GM12878 (cell line): ENCODE measurements at regions not wholly inside any gene's neighbourhood (a gene's known extent, or its start where the extent isn't known, plus 50 kb on each side); places are given as distances from the start of the nearest gene placed in this dataset.

Source experiments
- ATAC-seq: fragments of 200-7000 bp; cut with Tn5 transposase; 3 replicates; pipeline ENCODE4 v1.9.1; 2020; ENCODE audit warnings: mild to moderate bottlenecking, moderate library complexity
- BruUV-seq: library from RNA; stranded (reverse); fragments of 400-500 nt; replicated peaks from 2 replicates; lab custom pipeline; 2021; lab: Mats Ljungman, UMichigan
- CTCF ChIA-PET: fragments of 300-600 bp; sonication (Branson Sonifier 250); formaldehyde crosslinking; extraction: SDS; loops from one replicate; lab custom pipeline; 2021; ENCODE audit warnings: inconsistent platforms; lab: Yijun Ruan, JAX
- POLR2A ChIA-PET: fragments of 350-600 bp; formaldehyde crosslinking; extraction: SDS; loops from one replicate; lab custom pipeline; 2021; ENCODE audit warnings: inconsistent platforms; lab: Charles Lee
- RAD21 ChIA-PET: fragments of 300-600 bp; sonication (Branson Sonifier 250); formaldehyde crosslinking; loops from one replicate; lab custom pipeline; 2023; ENCODE audit warnings: antibody characterized with exemption; ENCODE audit not compliant: unreplicated experiment; lab: Charles Lee
- SMC1A ChIA-PET: fragments of 300-600 bp; sonication (Branson Sonifier 250); formaldehyde crosslinking; loops from one replicate; lab custom pipeline; 2023; ENCODE audit not compliant: unreplicated experiment, uncharacterized antibody; lab: Charles Lee
- DNase-seq: peaks from one replicate; pipeline ENCODE4 v3.0.0-alpha.2; 2011; ENCODE audit warnings: low read depth, low spot score
- FAIRE-seq: peaks from 3 replicates; lab custom pipeline; 2011; peaks lifted over from hg19 to GRCh38; lab: Jason Lieb, UNC
- H2AFZ ChIP-seq: 2 replicates; pipeline ENCODE4 v1.6.0; 2011; ENCODE audit warnings: low read depth, low read length, control low read depth; ENCODE audit not compliant: control insufficient read depth
- H3K27ac ChIP-seq: 2 replicates; pipeline ENCODE4 v1.5.1; 2011; ENCODE audit warnings: control low read depth; ENCODE audit not compliant: control insufficient read depth, insufficient read depth
- H3K27me3 ChIP-seq, 2 experiments: replicated peaks in 1 of 2; 2 replicates each; pipeline versions ENCODE4 v1.6.0 to v1.6.1; 2011; ENCODE audit warnings: low read length in 1 of 2; ENCODE audit not compliant: control insufficient read depth in 2 of 2, insufficient read depth in 2 of 2
- H3K36me3 ChIP-seq, 2 experiments: 2 replicates each; pipeline ENCODE4 v1.5.1; 2011; ENCODE audit warnings: low read length in 1 of 2; ENCODE audit not compliant: control insufficient read depth in 2 of 2, insufficient read depth in 2 of 2
- H3K4me1 ChIP-seq: 2 replicates; pipeline ENCODE4 v1.6.1; 2011; ENCODE audit warnings: mild to moderate bottlenecking, low read length, moderate library complexity, mixed read lengths; ENCODE audit not compliant: control insufficient read depth, insufficient read depth
- H3K4me2 ChIP-seq: 2 replicates; pipeline ENCODE4 v1.6.0; 2011; ENCODE audit warnings: control low read depth; ENCODE audit not compliant: control insufficient read depth, insufficient read depth
- H3K4me3 ChIP-seq: fragments of 200-600 bp; sonication (generic); 2 replicates; pipeline ENCODE4 v1.5.1; 2016
- H3K79me2 ChIP-seq: 2 replicates; pipeline ENCODE4 v1.6.0; 2011; ENCODE audit warnings: low read length; ENCODE audit not compliant: control insufficient read depth, insufficient read depth
- H3K9ac ChIP-seq: 2 replicates; pipeline ENCODE4 v1.8.0; 2011; ENCODE audit warnings: low read length, control low read depth, mixed read lengths; ENCODE audit not compliant: control insufficient read depth, insufficient read depth
- H3K9me3 ChIP-seq: replicated peaks from 3 replicates; pipeline ENCODE4 v1.5.1; 2011; ENCODE audit warnings: mild to moderate bottlenecking, low read length; ENCODE audit not compliant: control insufficient read depth, insufficient read depth
- H4K20me1 ChIP-seq: 2 replicates; pipeline ENCODE4 v1.6.0; 2011; ENCODE audit not compliant: control insufficient read depth, insufficient read depth
- ASH2L ChIP-seq: fragments of 300-600, 200-600 bp; sonication (generic); IDR thresholded peaks from 2 replicates; pipeline ENCODE4 v1.6.1; 2017; ENCODE audit warnings: low read depth, mild to moderate bottlenecking, borderline replicate concordance
- FOS ChIP-seq: IDR thresholded peaks from 3 replicates; pipeline ENCODE4 v1.6.1; 2011; ENCODE audit warnings: borderline replicate concordance; ENCODE audit not compliant: insufficient read length; ENCODE audit errors: extremely low read depth
- GABPA ChIP-seq: IDR thresholded peaks from 2 replicates; pipeline ENCODE4 v1.6.1; 2014; ENCODE audit warnings: antibody characterized with exemption, low read depth, mild to moderate bottlenecking, inconsistent platforms
- JUNB ChIP-seq: IDR thresholded peaks from 2 replicates; pipeline ENCODE4 v1.6.1; 2016; ENCODE audit warnings: antibody characterized with exemption, mild to moderate bottlenecking
- MEF2A ChIP-seq: IDR thresholded peaks from 2 replicates; pipeline ENCODE4 v1.6.1; 2011; ENCODE audit warnings: low read depth, mild to moderate bottlenecking, low read length, moderate library complexity; ENCODE audit not compliant: insufficient read depth
- NFYA ChIP-seq: IDR thresholded peaks from 2 replicates; pipeline ENCODE4 v1.6.1; 2011; ENCODE audit warnings: low read depth, mild to moderate bottlenecking, low read length, improper control_type of control experiment, borderline replicate concordance
- POLR2AphosphoS2 ChIP-seq: IDR thresholded peaks from 2 replicates; pipeline ENCODE4 v1.6.1; 2011; ENCODE audit warnings: low read depth, mild to moderate bottlenecking, low read length, improper control_type of control experiment, moderate library complexity
- WGBS: methylation state at CpG from one replicate; pipeline ENCODE4 v1.1.6; 2016; ENCODE audit warnings: low lambda C conversion rate; ENCODE audit not compliant: insufficient replicate concordance, insufficient coverage; ENCODE audit errors: missing lambda C conversion rate; 5-methylcytosine and 5-hydroxymethylcytosine counted together
- in situ Hi-C: fragments of 300-500 bp; cut with MboI; formaldehyde crosslinking; loops from 9 replicates; pipeline ENCODE4 v1.14.3; 2018; ENCODE audit warnings: mixed read lengths
- intact Hi-C: fragments of 100-400 bp; cut with micrococcal nuclease; formaldehyde crosslinking; loops from one replicate; pipeline ENCODE4 v1.14.2; 2022; ENCODE audit not compliant: unreplicated experiment
- TF ChIP-seq, protein P1 (sequence below): fragments of 450-650 bp; IDR thresholded peaks from 2 replicates; pipeline ENCODE4 v1.6.1; 2017; ENCODE audit warnings: mild to moderate bottlenecking, moderate library complexity
- TF ChIP-seq, protein P2 (sequence below): IDR thresholded peaks from 2 replicates; pipeline ENCODE4 v1.6.1; 2011; ENCODE audit warnings: borderline replicate concordance, low read depth, mild to moderate bottlenecking, moderate library complexity, mixed read lengths, low read length; ENCODE audit not compliant: insufficient read depth; ENCODE audit errors: extremely low read length
- TF ChIP-seq, protein P3 (sequence below): fragments of 450-650 bp; IDR thresholded peaks from 2 replicates; pipeline ENCODE4 v1.6.1; 2016; ENCODE audit warnings: mild to moderate bottlenecking
- TF ChIP-seq, protein P4 (sequence below): fragments of 450-650 bp; formaldehyde crosslinking; IDR thresholded peaks from 2 replicates; pipeline ENCODE4 v1.4.0; 2022; ENCODE audit warnings: mild to moderate bottlenecking, moderate library complexity
- TF ChIP-seq, protein P5 (sequence below): fragments of 450-650 bp; IDR thresholded peaks from 2 replicates; pipeline ENCODE4 v1.6.1; 2017; ENCODE audit warnings: mild to moderate bottlenecking, low read depth, inconsistent platforms; ENCODE audit not compliant: poor library complexity, severe bottlenecking

DNA sequence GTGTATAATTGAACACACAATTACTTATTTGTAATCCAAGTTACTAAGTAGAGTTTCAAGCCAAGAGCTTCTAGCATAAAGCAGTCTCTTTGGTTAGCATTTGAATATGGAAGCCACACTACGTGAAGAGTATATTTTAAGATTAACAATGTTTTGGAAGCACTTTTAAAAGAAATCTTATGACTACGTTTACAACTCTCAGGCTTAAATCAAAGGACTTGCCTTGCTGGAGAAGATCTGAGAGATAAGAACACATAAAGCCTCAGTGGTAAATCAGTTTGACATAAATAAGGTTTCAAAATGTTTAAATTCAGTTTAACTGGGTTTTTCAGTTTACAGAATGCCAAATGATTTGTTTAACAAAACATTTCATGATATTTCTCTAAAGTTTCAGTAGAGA lies 161.9 kb upstream of the PDE3A start:
- no TSS peak for BruUV-seq
- no peaks in the 10 kb centered on the region for H3K4me1 ChIP-seq
- ChIA-PET SMC1A (interaction anchor here (1.3 kb wide), 1 partner anchor 13 kb away, joined by 4 read pairs; no protein-coding TSS in a partner anchor), RAD21 (no interaction called here), POLR2A (no interaction called here), CTCF (interaction anchor here (0.5 to 1.5 kb wide), 2 partner anchors 15 to 16 kb away, joined by 4 read pairs; no protein-coding TSS in a partner anchor)
- intact Hi-C loops = no loop called here
- no peak overlapping the region for H3K4me2 ChIP-seq
- H3K27me3 ChIP-seq = no peaks in the 10 kb centered on the region
- no peak for ATAC-seq
- 0% methylated on average over 2 of the region's 2 CpGs for WGBS
- no peak overlapping the region for H3K9ac ChIP-seq
- no peaks in the 10 kb centered on the region for H3K9me3 ChIP-seq
- no peaks in the 10 kb centered on the region for H3K36me3 ChIP-seq
- no peaks in the 10 kb centered on the region for H3K79me2 ChIP-seq
- no peak overlapping the region for H3K4me3 ChIP-seq
- no peaks in the 10 kb centered on the region for H4K20me1 ChIP-seq
- in situ Hi-C loops = no loop called here
- no peak for TF ChIP-seq NFYA
- TF ChIP-seq, protein P1, sequence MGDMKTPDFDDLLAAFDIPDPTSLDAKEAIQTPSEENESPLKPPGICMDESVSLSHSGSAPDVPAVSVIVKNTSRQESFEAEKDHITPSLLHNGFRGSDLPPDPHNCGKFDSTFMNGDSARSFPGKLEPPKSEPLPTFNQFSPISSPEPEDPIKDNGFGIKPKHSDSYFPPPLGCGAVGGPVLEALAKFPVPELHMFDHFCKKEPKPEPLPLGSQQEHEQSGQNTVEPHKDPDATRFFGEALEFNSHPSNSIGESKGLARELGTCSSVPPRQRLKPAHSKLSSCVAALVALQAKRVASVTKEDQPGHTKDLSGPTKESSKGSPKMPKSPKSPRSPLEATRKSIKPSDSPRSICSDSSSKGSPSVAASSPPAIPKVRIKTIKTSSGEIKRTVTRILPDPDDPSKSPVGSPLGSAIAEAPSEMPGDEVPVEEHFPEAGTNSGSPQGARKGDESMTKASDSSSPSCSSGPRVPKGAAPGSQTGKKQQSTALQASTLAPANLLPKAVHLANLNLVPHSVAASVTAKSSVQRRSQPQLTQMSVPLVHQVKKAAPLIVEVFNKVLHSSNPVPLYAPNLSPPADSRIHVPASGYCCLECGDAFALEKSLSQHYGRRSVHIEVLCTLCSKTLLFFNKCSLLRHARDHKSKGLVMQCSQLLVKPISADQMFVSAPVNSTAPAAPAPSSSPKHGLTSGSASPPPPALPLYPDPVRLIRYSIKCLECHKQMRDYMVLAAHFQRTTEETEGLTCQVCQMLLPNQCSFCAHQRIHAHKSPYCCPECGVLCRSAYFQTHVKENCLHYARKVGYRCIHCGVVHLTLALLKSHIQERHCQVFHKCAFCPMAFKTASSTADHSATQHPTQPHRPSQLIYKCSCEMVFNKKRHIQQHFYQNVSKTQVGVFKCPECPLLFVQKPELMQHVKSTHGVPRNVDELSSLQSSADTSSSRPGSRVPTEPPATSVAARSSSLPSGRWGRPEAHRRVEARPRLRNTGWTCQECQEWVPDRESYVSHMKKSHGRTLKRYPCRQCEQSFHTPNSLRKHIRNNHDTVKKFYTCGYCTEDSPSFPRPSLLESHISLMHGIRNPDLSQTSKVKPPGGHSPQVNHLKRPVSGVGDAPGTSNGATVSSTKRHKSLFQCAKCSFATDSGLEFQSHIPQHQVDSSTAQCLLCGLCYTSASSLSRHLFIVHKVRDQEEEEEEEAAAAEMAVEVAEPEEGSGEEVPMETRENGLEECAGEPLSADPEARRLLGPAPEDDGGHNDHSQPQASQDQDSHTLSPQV = no peak
- no peak for TF ChIP-seq MEF2A
- no peak for TF ChIP-seq POLR2AphosphoS2
- TF ChIP-seq GABPA = no peak
- TF ChIP-seq, protein P2, sequence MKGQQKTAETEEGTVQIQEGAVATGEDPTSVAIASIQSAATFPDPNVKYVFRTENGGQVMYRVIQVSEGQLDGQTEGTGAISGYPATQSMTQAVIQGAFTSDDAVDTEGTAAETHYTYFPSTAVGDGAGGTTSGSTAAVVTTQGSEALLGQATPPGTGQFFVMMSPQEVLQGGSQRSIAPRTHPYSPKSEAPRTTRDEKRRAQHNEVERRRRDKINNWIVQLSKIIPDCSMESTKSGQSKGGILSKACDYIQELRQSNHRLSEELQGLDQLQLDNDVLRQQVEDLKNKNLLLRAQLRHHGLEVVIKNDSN = no peak
- TF ChIP-seq, protein P3, sequence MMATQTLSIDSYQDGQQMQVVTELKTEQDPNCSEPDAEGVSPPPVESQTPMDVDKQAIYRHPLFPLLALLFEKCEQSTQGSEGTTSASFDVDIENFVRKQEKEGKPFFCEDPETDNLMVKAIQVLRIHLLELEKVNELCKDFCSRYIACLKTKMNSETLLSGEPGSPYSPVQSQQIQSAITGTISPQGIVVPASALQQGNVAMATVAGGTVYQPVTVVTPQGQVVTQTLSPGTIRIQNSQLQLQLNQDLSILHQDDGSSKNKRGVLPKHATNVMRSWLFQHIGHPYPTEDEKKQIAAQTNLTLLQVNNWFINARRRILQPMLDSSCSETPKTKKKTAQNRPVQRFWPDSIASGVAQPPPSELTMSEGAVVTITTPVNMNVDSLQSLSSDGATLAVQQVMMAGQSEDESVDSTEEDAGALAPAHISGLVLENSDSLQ = no peak
- TF ChIP-seq FOS = no peak
- no peak for TF ChIP-seq ASH2L
- TF ChIP-seq, protein P4, sequence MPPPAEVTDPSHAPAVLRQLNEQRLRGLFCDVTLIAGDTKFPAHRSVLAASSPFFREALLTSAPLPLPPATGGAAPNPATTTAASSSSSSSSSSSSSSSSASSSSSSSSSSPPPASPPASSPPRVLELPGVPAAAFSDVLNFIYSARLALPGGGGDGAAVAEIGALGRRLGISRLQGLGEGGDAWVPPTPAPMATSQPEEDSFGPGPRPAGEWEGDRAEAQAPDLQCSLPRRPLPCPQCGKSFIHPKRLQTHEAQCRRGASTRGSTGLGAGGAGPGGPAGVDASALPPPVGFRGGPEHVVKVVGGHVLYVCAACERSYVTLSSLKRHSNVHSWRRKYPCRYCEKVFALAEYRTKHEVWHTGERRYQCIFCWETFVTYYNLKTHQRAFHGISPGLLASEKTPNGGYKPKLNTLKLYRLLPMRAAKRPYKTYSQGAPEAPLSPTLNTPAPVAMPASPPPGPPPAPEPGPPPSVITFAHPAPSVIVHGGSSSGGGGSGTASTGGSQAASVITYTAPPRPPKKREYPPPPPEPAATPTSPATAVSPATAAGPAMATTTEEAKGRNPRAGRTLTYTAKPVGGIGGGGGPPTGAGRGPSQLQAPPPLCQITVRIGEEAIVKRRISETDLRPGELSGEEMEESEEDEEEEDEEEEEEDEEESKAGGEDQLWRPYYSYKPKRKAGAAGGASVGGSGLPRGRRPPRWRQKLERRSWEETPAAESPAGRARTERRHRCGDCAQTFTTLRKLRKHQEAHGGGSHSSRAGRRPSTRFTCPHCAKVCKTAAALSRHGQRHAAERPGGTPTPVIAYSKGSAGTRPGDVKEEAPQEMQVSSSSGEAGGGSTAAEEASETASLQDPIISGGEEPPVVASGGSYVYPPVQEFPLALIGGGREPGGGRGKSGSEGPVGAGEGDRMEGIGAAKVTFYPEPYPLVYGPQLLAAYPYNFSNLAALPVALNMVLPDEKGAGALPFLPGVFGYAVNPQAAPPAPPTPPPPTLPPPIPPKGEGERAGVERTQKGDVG = no peak
- TF ChIP-seq JUNB = no peak
- TF ChIP-seq, protein P5, sequence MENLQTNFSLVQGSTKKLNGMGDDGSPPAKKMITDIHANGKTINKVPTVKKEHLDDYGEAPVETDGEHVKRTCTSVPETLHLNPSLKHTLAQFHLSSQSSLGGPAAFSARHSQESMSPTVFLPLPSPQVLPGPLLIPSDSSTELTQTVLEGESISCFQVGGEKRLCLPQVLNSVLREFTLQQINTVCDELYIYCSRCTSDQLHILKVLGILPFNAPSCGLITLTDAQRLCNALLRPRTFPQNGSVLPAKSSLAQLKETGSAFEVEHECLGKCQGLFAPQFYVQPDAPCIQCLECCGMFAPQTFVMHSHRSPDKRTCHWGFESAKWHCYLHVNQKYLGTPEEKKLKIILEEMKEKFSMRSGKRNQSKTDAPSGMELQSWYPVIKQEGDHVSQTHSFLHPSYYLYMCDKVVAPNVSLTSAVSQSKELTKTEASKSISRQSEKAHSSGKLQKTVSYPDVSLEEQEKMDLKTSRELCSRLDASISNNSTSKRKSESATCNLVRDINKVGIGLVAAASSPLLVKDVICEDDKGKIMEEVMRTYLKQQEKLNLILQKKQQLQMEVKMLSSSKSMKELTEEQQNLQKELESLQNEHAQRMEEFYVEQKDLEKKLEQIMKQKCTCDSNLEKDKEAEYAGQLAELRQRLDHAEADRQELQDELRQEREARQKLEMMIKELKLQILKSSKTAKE = no peak
- H2AFZ ChIP-seq = no peak overlapping the region
- DNase-seq = no peak
- no peak for FAIRE-seq
- no peak overlapping the region for H3K27ac ChIP-seq
